ENCODE measurements at regions not wholly inside any gene's neighbourhood (a gene's known extent, or its start where the extent isn't known, plus 50 kb on each side); places are given as distances from the start of the nearest gene placed in this dataset.

- no peak for TF ChIP-seq ZNF26 (tag by site-specific recombination; IDR thresholded peaks at IDR 0.05)
- no peak for TF ChIP-seq SCRT2 (tag by site-specific recombination; IDR thresholded peaks at IDR 0.05)
- no peak for TF ChIP-seq ZNF529 (tag by site-specific recombination; IDR thresholded peaks at IDR 0.05; ENCODE audit: insufficient replicate concordance)
- TF ChIP-seq HIC1 (tag by site-specific recombination; IDR thresholded peaks at IDR 0.05) = no peak
- no peak for TF ChIP-seq WT1 (tag by site-specific recombination; IDR thresholded peaks at IDR 0.05)
- TF ChIP-seq ZNF626 (tag by site-specific recombination; IDR thresholded peaks at IDR 0.05) = no peak
- TF ChIP-seq, protein P1, sequence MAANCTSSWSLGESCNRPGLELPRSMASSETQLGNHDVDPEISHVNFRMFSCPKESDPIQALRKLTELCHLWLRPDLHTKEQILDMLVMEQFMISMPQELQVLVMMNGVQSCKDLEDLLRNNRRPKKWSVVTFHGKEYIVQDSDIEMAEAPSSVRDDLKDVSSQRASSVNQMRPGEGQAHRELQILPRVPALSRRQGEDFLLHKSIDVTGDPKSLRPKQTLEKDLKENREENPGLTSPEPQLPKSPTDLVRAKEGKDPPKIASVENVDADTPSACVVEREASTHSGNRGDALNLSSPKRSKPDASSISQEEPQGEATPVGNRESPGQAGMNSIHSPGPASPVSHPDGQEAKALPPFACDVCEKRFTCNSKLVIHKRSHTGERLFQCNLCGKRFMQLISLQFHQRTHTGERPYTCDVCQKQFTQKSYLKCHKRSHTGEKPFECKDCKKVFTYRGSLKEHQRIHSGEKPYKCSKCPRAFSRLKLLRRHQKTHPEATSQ (tag by site-specific recombination; IDR thresholded peaks at IDR 0.05) = no peak
- no peak for TF ChIP-seq YY1 (tag by site-specific recombination; IDR thresholded peaks at IDR 0.05)
- no peak for TF ChIP-seq ZNF202 (tag by site-specific recombination; IDR thresholded peaks at IDR 0.05; ENCODE audit: borderline replicate concordance)
- TF ChIP-seq ZNF211 (tag by site-specific recombination; IDR thresholded peaks at IDR 0.05; ENCODE audit: low read depth) = no peak
- no peak for TF ChIP-seq ZNF48 (tag by site-specific recombination; IDR thresholded peaks at IDR 0.05)
- TF ChIP-seq ZNF776 (tag by site-specific recombination; IDR thresholded peaks at IDR 0.05; ENCODE audit: borderline replicate concordance) = no peak
- Histone ChIP-seq H3K36me3 (ENCODE audit: control insufficient read depth in 2 of 2, insufficient read depth in 1 of 2, low read length in 2 of 2) (no peaks in the 10 kb centered on the region), H3K4me3 (ENCODE audit: low read depth, low read length) (no peak overlapping the region), H3K9me3 (ENCODE audit: control insufficient read depth, insufficient read depth, low read depth, low read length) (no peaks in the 10 kb centered on the region), H3K4me1 (ENCODE audit: control insufficient read depth, insufficient read depth, low read length) (no peaks in the 10 kb centered on the region), H3K27ac (ENCODE audit: extremely low read depth, low read depth, low read length) (no peak overlapping the region)
- CTCF ChIA-PET = no interaction called here
- POLR2A ChIA-PET = no interaction called here
These were observed 135.2 kb upstream of the BCL6 start for GRCh38 chr3:187880441-187880840.

DNA sequence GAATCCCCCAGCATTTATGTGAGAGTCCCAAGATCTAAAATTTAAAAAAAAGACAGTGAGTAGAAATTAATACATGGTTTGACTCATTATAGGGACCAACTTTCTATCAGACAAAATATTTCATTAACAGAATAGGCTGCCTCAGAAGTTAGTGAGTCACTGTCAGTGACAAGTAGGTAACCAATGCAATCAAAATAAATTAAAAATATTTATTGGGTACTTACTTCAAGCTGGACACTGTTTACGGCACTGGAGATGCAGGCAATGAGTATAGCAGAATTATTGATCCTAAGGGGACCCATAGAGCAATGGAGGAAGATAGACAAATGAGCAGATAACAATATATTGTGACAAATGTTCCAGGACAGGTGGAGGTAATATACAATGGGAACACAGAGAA is 135.6 kb upstream of the BCL6 start:
- ChIA-PET CTCF (interaction anchor here (0.6 to 0.7 kb wide), 2 partner anchors 133 to 626 kb away, joined by 3 read pairs; no protein-coding TSS in a partner anchor), POLR2A (no interaction called here)

More for the DNA sequence above, 135.6 kb upstream of the BCL6 start:
- TF ChIP-seq ZBTB10 (tag by site-specific recombination; IDR thresholded peaks at IDR 0.05) = no peak
- TF ChIP-seq ZNF366 (tag by site-specific recombination; conservative IDR thresholded peaks at IDR 0.05) = no peak
- TF ChIP-seq ZNF621 (tag by site-specific recombination; IDR thresholded peaks at IDR 0.05) = no peak
- no peak for TF ChIP-seq ZNF747 (tag by site-specific recombination; IDR thresholded peaks at IDR 0.05)
- no peak for TF ChIP-seq GLI4 (tag by site-specific recombination; IDR thresholded peaks at IDR 0.05)
- TF ChIP-seq, protein P2, sequence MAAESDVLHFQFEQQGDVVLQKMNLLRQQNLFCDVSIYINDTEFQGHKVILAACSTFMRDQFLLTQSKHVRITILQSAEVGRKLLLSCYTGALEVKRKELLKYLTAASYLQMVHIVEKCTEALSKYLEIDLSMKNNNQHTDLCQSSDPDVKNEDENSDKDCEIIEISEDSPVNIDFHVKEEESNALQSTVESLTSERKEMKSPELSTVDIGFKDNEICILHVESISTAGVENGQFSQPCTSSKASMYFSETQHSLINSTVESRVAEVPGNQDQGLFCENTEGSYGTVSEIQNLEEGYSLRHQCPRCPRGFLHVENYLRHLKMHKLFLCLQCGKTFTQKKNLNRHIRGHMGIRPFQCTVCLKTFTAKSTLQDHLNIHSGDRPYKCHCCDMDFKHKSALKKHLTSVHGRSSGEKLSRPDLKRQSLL (tag by site-specific recombination; IDR thresholded peaks at IDR 0.05) = no peak
- no peak for TF ChIP-seq ZNF24 (tag by site-specific recombination; IDR thresholded peaks at IDR 0.05)
- H3K4me1 ChIP-seq (ENCODE audit: control insufficient read depth, insufficient read depth, low read length) = no peaks in the 10 kb centered on the region
- no peaks in the 10 kb centered on the region for H3K9me3 ChIP-seq (ENCODE audit: control insufficient read depth, insufficient read depth, low read depth, low read length)
- no peak overlapping the region for H3K27ac ChIP-seq (ENCODE audit: extremely low read depth, low read depth, low read length)
- no peaks in the 10 kb centered on the region for H3K36me3 ChIP-seq (ENCODE audit: control insufficient read depth in 2 of 2, insufficient read depth in 1 of 2, low read length in 2 of 2)
- H3K4me3 ChIP-seq (ENCODE audit: low read depth, low read length) = no peak overlapping the region

All from HEK293 (cell line).